HG03460 (cell line): ENCODE measurements at regions not wholly inside any gene's neighbourhood (a gene's known extent, or its start where the extent isn't known, plus 50 kb on each side); places are given as distances from the start of the nearest gene placed in this dataset.

ENCODE experiments used
- ATAC-seq: cut with Tn5 transposase; IDR thresholded peaks from one replicate; pipeline ENCODE4 v1.9.1; 2021; ENCODE audit not compliant: unreplicated experiment

DNA sequence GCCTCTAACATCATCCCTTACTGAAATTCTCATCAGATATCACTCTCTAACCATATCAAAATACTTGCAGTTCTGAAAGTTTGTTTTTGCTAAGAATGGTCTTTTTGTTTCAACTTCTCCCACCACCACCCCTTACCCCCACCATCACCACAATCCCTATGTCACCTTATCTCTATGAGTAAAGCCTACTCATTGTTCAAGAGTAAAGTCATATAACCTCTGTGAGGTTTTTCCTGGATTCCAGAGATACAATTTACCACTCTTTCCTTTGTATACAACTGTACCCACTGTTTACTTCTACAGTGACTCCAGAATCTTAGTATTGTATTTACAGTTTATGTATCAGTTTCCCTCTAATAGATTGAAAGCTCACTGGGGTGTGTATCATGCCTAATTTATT is 158.0 kb upstream of the PCDH10 start:
- ATAC-seq = no peak

DNA sequence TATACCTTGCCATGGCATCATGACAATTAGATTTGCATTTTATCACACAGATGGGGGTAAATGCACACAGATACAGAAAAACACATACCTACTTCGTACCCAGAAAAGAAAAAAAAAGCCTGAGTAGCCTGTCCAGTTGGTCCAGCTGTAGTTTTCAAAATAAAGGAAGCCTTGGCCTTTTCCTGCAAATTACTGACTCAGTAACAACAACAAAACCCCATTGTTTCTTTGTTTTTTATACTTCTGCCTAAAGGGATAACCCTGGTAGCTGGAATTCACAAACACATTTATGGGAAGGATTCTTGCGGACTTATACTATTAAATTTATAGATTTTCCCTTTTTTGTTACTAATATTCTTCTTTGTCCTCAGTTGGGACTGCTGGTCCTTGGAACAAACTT is 156.4 kb upstream of the PCDH10 start:
- no peak for ATAC-seq

- ATAC-seq = no peak
Measured at GRCh38 chr4:132998585-132999230, 150.4 kb upstream of the PCDH10 start.

DNA sequence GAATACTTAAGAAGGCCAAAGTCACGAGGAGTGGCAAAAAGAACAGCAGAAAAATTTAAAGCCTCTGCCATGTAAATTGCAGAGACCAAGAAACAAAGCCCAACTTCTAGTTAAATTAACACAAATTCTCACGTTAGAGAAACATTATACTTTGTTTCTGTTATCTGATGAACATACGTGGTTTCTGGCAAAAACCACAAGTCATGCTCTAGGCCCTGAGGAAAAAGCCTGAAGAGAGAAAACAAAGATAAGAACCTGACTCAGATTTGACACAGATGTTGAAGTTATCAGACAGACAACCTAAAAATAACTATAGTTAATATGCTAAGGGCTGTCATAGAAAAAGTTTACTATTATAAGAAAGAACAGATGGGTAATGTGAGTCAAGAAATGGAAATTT is 149.1 kb upstream of the PCDH10 start:
- no peak for ATAC-seq

DNA sequence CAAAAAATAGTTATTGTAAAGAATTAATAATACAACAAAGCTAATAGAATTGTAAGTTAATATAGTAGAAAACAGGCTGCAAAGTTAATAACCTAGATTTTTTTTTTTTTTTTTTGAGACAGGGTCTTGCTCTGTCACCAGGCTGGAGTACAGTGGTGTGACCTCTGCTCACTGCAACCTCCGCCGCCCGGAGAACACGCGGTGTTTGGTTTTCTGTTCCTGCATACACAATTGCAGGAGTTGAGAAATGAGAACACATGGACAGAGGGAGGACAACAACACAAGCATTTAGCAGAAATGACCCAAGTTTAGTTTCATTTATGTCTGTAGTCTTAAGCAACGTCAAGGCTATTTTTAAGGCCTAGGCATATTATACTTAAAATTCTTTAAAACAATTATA is 145.9 kb upstream of the PCDH10 start:
- no peak for ATAC-seq

DNA sequence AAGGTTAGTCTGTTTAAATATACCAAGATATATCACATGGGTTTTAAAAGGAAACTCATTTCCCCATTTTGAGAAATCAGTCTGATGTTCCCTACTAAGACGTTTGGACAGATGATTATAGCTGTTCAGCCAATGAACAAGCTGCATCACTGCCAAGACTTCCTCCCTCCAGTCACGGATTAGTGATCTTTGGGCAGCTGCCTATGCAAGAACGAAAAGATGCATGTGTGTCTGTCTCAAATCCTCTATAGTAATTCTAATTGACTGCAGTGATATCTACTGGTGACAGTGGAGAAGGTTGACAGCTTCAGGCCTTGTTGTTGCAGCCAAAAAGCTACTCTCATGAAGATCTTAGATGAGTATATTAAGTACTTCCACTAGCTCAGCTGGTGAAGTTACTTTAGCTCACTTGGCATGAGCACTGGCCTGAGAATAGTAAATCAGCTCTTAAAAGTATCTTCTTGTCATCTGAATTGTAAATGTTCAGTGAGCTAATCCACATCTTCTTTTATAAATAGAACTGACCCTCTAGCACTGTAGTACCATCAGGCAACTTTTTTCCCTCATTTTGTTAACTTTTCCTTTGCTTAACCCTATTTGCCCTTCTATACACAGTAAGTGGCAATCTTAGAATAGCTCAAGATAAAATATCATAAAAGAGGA is 134.5 kb upstream of the PCDH10 start:
- no peak for ATAC-seq

GRCh38 chr4:133045288-133045687 is 103.8 kb upstream of the PCDH10 start:
- ATAC-seq = no peak

DNA sequence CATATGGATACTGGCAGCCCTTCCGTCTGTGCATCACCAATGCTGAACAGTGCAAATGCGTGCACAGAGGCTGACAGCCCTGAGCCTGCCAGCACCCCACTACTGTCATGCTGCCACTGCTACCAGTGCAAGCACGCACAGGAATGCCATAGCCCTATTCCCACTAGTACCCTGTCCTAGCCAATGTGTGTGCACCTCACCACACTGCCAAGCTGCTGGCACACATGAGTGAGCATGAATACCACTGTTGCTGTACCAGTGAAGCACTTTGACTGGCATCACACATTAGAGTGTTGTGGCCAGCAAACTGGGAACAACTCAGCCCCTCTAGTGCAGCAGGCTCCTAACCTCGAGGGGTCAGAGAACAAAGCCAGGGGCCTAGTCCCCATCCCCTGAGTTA is 102.9 kb upstream of the PCDH10 start:
- ATAC-seq = no peak

GRCh38 chr4:133058701-133059100 is 90.4 kb upstream of the PCDH10 start:
- ATAC-seq = no peak

DNA sequence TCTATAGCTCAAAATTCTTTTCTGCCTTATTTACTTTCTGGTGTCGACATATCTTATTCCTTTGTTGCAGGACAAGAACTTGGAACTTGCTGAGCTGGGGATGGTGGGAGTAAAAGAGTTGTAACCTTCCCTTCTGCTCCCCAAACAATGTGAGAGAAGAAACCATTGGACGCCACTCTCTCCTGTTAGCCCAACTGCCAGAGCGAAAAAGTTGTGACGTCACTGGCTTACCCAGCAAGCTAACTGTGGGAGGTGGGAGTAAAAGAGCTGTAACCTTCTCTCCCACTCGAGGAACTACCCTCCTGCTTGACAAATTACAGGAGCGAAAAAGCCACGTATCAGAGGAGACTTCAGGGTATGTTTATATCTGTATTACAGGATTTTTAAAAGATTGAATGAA is 90.0 kb upstream of the PCDH10 start:
- no peak for ATAC-seq

GRCh38 chr4:133062851-133063250 is 86.2 kb upstream of the PCDH10 start:
- no peak for ATAC-seq

GRCh38 chr4:133068083-133068482 is 81.0 kb upstream of the PCDH10 start:
- no peak for ATAC-seq

DNA sequence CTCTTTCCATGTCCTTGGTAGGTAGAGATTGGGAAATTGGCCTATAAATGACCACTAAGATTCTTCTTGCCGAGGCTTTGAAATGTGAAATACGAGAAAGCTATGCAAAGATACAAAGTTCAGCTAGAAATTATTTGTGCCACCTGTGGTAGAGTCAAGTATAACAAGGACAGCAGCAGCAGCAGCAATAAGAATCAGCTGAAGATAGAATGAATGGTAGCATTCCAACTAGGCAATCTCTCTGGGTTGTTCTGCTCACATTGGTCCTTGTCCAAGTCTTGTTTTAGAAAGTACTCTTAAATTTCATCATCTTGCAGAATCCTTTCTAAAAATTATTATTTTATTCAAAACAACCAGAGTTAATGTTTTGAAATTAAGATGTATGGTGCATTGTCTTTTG is 67.8 kb upstream of the PCDH10 start:
- no peak for ATAC-seq

DNA sequence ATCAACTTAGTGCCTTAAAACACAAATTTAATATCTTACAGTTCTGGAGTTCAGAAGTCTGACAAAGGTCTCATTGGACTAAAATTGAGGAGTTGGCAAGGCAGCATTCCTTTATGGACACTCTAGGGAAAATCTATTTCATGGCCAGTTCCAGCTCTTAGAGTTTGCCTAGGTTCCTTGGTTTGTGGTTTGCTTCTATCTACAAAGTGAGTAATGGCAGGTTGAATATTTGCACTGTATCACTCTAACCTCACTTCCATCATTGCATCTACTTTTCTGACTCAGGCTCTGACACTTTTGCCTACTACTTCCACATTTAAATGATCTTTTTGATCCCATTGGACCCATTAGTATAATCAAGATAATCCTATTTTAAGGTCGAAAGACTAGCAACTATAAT is 64.7 kb upstream of the PCDH10 start:
- ATAC-seq = no peak

DNA sequence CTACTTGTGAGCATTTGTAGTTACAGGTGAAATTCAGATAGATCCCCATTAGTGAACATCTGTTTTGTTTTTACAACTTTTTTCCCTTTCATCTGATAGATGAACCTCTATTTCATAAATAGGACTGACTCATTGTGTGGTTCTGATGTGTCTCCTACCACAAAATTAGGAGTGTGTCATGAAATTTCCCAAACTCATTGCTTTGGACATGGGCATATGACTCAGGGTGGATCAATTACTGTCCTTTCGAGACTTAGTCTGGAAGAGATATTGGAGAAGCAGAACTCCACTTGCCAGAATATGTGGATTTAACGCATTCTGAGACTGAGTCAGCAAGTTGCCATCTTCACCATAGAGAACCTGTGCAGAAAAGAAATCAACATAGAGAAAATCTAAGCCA is 53.5 kb upstream of the PCDH10 start:
- no peak for ATAC-seq

GRCh38 chr4:133096972-133097371 is 52.1 kb upstream of the PCDH10 start:
- no peak for ATAC-seq
